GM23338 (cell line): ENCODE measurements at regions not wholly inside any gene's neighbourhood (a gene's known extent, or its start where the extent isn't known, plus 50 kb on each side); places are given as distances from the start of the nearest gene placed in this dataset.
"Not testable (repeated sequence)": the region's sequence is repeated elsewhere in the genome, so short reads cannot be mapped to it uniquely, and the experiment has no call there.

Experiments used
- ATAC-seq: fragments of 200-7000 bp; cut with Tn5 transposase; 3 replicates; pipeline ENCODE4 v1.9.1; 2020
- DNase-seq: peaks from one replicate; pipeline ENCODE4 v3.0.0-alpha.2; 2015; ENCODE audit warnings: low spot score
- H2AFZ ChIP-seq: fragments of 200-600 bp; sonication (generic); 2 replicates; pipeline ENCODE4 v1.8.0; 2016; ENCODE audit warnings: antibody characterized with exemption, mild to moderate bottlenecking, moderate library complexity
- H3F3A ChIP-seq: fragments of 200-600 bp; sonication (generic); replicated peaks from 2 replicates; pipeline ENCODE4 v1.8.0; 2017; ENCODE audit warnings: antibody characterized with exemption, mixed run types, low read depth
- H3K27ac ChIP-seq: fragments of 200-600 bp; sonication (generic); 2 replicates; pipeline ENCODE4 v1.6.1; 2016; ENCODE audit warnings: low read depth
- H3K27me3 ChIP-seq: fragments of 200-600 bp; sonication (generic); 2 replicates; pipeline ENCODE4 v1.8.0; 2016; ENCODE audit warnings: mild to moderate bottlenecking, mixed run types, moderate library complexity; ENCODE audit not compliant: insufficient read depth
- H3K36me3 ChIP-seq: fragments of 200-600 bp; sonication (generic); 2 replicates; pipeline ENCODE4 v1.8.0; 2016; ENCODE audit warnings: mild to moderate bottlenecking; ENCODE audit not compliant: insufficient read depth
- H3K4me1 ChIP-seq: fragments of 200-600 bp; sonication (generic); 2 replicates; pipeline ENCODE4 v1.8.0; 2016; ENCODE audit warnings: mild to moderate bottlenecking, moderate library complexity; ENCODE audit not compliant: insufficient read depth
- H3K4me2 ChIP-seq: fragments of 200-600 bp; sonication (generic); 2 replicates; pipeline ENCODE4 v1.7.1; 2017; ENCODE audit warnings: mixed run types
- H3K4me3 ChIP-seq: fragments of 200-600 bp; sonication (generic); 2 replicates; pipeline ENCODE4 v1.6.1; 2016; ENCODE audit warnings: mixed run types
- H3K79me2 ChIP-seq: fragments of 200-600 bp; sonication (generic); replicated peaks from 2 replicates; pipeline ENCODE4 v1.8.0; 2017; ENCODE audit warnings: mild to moderate bottlenecking; ENCODE audit not compliant: insufficient read depth
- H3K9me2 ChIP-seq: fragments of 200-600 bp; sonication (generic); 2 replicates; pipeline ENCODE4 v1.8.0; 2017; ENCODE audit not compliant: insufficient read depth
- H4K20me1 ChIP-seq: fragments of 200-600 bp; sonication (generic); replicated peaks from 2 replicates; pipeline ENCODE4 v1.8.0; 2017; ENCODE audit warnings: mild to moderate bottlenecking; ENCODE audit not compliant: insufficient read depth
- H3K27ac Mint-ChIP-seq: 2 replicates; pipeline ENCODE4 v1.8.0; 2020; ENCODE audit warnings: inconsistent platforms, mild to moderate bottlenecking, moderate library complexity, mixed read lengths
- H3K27me3 Mint-ChIP-seq: 3 replicates; pipeline ENCODE4 v1.8.0; 2022; ENCODE audit warnings: low read depth, mild to moderate bottlenecking, moderate library complexity, mixed read lengths, inconsistent platforms; ENCODE audit not compliant: insufficient read depth, poor library complexity
- H3K36me3 Mint-ChIP-seq: 3 replicates; pipeline ENCODE4 v1.8.0; 2021; ENCODE audit warnings: low read depth, mild to moderate bottlenecking, inconsistent platforms, moderate library complexity, mixed read lengths
- H3K4me1 Mint-ChIP-seq: 3 replicates; pipeline ENCODE4 v1.8.0; 2020; ENCODE audit warnings: mild to moderate bottlenecking, inconsistent platforms, mixed read lengths
- H3K4me3 Mint-ChIP-seq: 3 replicates; pipeline ENCODE4 v1.8.0; 2021; ENCODE audit warnings: moderate library complexity, mild to moderate bottlenecking, inconsistent platforms, mixed read lengths
- H3K9me3 Mint-ChIP-seq: 3 replicates; pipeline ENCODE4 v1.8.0; 2020; ENCODE audit warnings: moderate library complexity, mild to moderate bottlenecking, inconsistent platforms, mixed read lengths
- EZH2 ChIP-seq: fragments of 200-600 bp; sonication (generic); IDR thresholded peaks from one replicate; pipeline ENCODE4 v1.8.0; 2017; ENCODE audit warnings: antibody characterized with exemption, mild to moderate bottlenecking, low read depth; ENCODE audit not compliant: unreplicated experiment
- EZH2phosphoT487 ChIP-seq: fragments of 200-600 bp; sonication (generic); IDR thresholded peaks from one replicate; pipeline ENCODE4 v1.8.1; 2018; ENCODE audit warnings: antibody characterized with exemption; ENCODE audit not compliant: unreplicated experiment
- NANOG ChIP-seq: IDR thresholded peaks from 2 replicates; pipeline ENCODE4 v1.6.1; 2016; ENCODE audit warnings: antibody characterized with exemption, borderline replicate concordance
- STAT1 ChIP-seq: IDR thresholded peaks from one replicate; pipeline ENCODE4 v1.6.1; 2016; ENCODE audit warnings: antibody characterized with exemption; ENCODE audit not compliant: unreplicated experiment
- ZNF114 ChIP-seq: fragments of 250-450 bp; sonication (Bioruptor Pico); IDR thresholded peaks from 2 replicates; pipeline ENCODE4 v1.5.0; 2020; ENCODE audit warnings: mild to moderate bottlenecking, moderate library complexity
- ZNF331 ChIP-seq: fragments of 250-450 bp; sonication (Bioruptor Pico); IDR thresholded peaks from 2 replicates; pipeline ENCODE4 v1.5.0; 2020; ENCODE audit warnings: low read depth, mild to moderate bottlenecking, moderate library complexity
- TF ChIP-seq, protein P1 (sequence below): IDR thresholded peaks from one replicate; pipeline ENCODE4 v1.6.1; 2018; ENCODE audit warnings: antibody characterized with exemption; ENCODE audit not compliant: unreplicated experiment
- TF ChIP-seq, protein P2 (sequence below), 2 experiments: fragments of 200-600 bp in 1 of 2; sonication (generic) in 1 of 2; conservative IDR thresholded peaks; 2 replicates each; pipeline versions ENCODE4 v1.5.1 to v1.6.1; 2016 to 2017; ENCODE audit warnings: antibody characterized with exemption in 2 of 2, low read depth in 2 of 2, mild to moderate bottlenecking in 2 of 2, moderate library complexity in 1 of 2

DNA sequence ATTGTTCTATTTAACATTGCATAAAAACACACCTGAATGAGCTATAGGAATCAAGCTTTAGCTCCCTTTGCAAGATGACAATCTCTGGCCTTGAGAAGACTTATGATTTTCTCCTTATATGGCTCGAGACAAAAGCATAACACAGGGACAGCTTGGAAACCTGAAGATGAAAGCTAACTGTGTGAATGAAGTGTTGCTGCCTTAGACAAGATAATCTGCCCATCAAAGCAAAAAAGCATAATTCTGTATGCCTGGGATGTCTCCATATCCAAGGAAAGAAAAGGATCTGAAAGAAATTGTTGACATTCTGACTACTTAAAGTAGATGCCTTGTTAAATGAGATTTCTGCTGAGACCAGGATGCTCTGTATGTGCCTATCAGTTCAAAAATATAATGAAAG, 526.7 kb upstream of the TOM1L1 start (continued):
- TF ChIP-seq, protein P1, sequence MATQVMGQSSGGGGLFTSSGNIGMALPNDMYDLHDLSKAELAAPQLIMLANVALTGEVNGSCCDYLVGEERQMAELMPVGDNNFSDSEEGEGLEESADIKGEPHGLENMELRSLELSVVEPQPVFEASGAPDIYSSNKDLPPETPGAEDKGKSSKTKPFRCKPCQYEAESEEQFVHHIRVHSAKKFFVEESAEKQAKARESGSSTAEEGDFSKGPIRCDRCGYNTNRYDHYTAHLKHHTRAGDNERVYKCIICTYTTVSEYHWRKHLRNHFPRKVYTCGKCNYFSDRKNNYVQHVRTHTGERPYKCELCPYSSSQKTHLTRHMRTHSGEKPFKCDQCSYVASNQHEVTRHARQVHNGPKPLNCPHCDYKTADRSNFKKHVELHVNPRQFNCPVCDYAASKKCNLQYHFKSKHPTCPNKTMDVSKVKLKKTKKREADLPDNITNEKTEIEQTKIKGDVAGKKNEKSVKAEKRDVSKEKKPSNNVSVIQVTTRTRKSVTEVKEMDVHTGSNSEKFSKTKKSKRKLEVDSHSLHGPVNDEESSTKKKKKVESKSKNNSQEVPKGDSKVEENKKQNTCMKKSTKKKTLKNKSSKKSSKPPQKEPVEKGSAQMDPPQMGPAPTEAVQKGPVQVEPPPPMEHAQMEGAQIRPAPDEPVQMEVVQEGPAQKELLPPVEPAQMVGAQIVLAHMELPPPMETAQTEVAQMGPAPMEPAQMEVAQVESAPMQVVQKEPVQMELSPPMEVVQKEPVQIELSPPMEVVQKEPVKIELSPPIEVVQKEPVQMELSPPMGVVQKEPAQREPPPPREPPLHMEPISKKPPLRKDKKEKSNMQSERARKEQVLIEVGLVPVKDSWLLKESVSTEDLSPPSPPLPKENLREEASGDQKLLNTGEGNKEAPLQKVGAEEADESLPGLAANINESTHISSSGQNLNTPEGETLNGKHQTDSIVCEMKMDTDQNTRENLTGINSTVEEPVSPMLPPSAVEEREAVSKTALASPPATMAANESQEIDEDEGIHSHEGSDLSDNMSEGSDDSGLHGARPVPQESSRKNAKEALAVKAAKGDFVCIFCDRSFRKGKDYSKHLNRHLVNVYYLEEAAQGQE, result no peak
- TF ChIP-seq ZNF114, result no peak
- TF ChIP-seq NANOG, result no peak
- no peak for TF ChIP-seq STAT1
- TF ChIP-seq, protein P2, sequence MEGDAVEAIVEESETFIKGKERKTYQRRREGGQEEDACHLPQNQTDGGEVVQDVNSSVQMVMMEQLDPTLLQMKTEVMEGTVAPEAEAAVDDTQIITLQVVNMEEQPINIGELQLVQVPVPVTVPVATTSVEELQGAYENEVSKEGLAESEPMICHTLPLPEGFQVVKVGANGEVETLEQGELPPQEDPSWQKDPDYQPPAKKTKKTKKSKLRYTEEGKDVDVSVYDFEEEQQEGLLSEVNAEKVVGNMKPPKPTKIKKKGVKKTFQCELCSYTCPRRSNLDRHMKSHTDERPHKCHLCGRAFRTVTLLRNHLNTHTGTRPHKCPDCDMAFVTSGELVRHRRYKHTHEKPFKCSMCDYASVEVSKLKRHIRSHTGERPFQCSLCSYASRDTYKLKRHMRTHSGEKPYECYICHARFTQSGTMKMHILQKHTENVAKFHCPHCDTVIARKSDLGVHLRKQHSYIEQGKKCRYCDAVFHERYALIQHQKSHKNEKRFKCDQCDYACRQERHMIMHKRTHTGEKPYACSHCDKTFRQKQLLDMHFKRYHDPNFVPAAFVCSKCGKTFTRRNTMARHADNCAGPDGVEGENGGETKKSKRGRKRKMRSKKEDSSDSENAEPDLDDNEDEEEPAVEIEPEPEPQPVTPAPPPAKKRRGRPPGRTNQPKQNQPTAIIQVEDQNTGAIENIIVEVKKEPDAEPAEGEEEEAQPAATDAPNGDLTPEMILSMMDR (conservative IDR thresholded peaks at IDR 0.05; ENCODE audit: low read depth in 2 of 2), result no peak
- no peak for TF ChIP-seq EZH2
- no peak for TF ChIP-seq ZNF331 (CRISPR knock-in tag)
- no peak for TF ChIP-seq EZH2phosphoT487

DNA sequence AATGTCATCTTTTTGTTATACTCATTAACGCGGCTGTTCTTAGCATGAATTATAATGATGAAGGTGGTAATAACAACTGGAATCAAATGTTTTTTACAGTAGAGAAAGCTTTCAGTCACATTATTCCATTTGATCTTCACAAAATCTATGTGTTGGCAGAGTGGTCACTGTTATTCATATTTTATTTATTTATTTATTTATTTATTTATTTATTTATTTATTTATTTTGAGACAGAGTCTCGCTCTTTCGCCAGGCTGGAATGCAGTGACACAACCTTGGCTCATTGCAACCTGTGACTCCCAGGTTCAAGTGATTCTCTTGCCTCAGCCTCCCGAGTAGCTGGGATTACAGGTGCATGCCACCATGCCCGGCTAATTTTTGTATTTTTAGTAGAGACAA, 524.2 kb upstream of the TOM1L1 start:
- peaks cover 27% of the 10 kb centered on the region for H3K4me1 ChIP-seq
- ATAC-seq, H3K4me3 ChIP-seq, H3K4me2 ChIP-seq, H3K27ac ChIP-seq, H3K36me3 Mint-ChIP-seq, H3F3A ChIP-seq, H3K79me2 ChIP-seq, H3K36me3 ChIP-seq, H3K27me3 Mint-ChIP-seq, H4K20me1 ChIP-seq, H3K9me2 ChIP-seq, H3K4me3 Mint-ChIP-seq, H3K27ac Mint-ChIP-seq, H2AFZ ChIP-seq, H3K9me3 Mint-ChIP-seq, DNase-seq, H3K27me3 ChIP-seq: not testable (repeated sequence)
- H3K4me1 Mint-ChIP-seq, result peaks cover 16% of the 10 kb centered on the region

- no peak overlapping the region for H3K4me3 ChIP-seq
- H3K4me2 ChIP-seq, result no peak overlapping the region
- ATAC-seq, result no peak
- TF ChIP-seq, protein P1, result no peak
Observed at GRCh38 chr17:54381482-54381881, 519.2 kb upstream of the TOM1L1 start.

More at GRCh38 chr17:54381482-54381881, 519.2 kb upstream of the TOM1L1 start:
- H3K36me3 Mint-ChIP-seq, result 0 out of 3 replicates have a peak, but pooled peaks cover 2% of the 10 kb centered on the region
- H3K36me3 ChIP-seq, result no peaks in the 10 kb centered on the region
- H3K27me3 Mint-ChIP-seq, result no peaks in the 10 kb centered on the region
- H3K4me3 Mint-ChIP-seq, result no peak overlapping the region
- H3K9me2 ChIP-seq, result no peaks in the 10 kb centered on the region
- no peak for DNase-seq
- H3K27me3 ChIP-seq, result no peaks in the 10 kb centered on the region
- H3K4me1 ChIP-seq, result no peaks in the 10 kb centered on the region
- no peaks in the 10 kb centered on the region for H3K4me1 Mint-ChIP-seq
- H3K27ac ChIP-seq, result no peak overlapping the region
- no peaks in the 10 kb centered on the region; the same call in 2 of the 3 replicates for H3K9me3 Mint-ChIP-seq
- H2AFZ ChIP-seq, result no peak overlapping the region
- no peaks in the 10 kb centered on the region for H3K79me2 ChIP-seq
- H3F3A ChIP-seq, result no peaks in the 10 kb centered on the region
- no peak overlapping the region for H3K27ac Mint-ChIP-seq
- H4K20me1 ChIP-seq, result no peaks in the 10 kb centered on the region
